ENCODE measurements at regions not wholly inside any gene's neighbourhood (a gene's known extent, or its start where the extent isn't known, plus 50 kb on each side); places are given as distances from the start of the nearest gene placed in this dataset.

DNA sequence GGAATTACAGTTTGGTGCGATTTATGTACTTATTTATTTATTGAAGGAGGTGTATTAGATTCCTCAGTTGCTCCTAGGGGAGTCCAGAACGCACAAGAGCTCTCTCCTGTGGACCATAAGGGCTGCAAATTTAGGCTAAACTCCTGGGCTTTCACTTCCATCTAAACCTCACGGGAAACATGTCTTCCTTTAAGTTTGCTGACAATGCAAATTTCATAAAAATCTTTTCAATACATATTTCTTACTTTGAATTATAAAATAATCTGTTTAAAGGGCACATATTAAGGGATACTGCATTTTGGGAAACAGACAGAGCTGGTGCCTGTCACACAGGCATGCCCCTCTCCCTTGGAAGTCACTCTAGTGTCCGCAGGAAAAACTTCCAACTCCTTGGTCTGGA, 438.0 kb upstream of the CPEB2 start:
- no peak for DNase-seq
- H3K36me3 ChIP-seq: no peaks in the 10 kb centered on the region
- no peak overlapping the region for H3K4me3 ChIP-seq (ENCODE audit: low read depth, low read length)
- no peak overlapping the region for H3K27ac ChIP-seq
- TF ChIP-seq, protein P1, sequence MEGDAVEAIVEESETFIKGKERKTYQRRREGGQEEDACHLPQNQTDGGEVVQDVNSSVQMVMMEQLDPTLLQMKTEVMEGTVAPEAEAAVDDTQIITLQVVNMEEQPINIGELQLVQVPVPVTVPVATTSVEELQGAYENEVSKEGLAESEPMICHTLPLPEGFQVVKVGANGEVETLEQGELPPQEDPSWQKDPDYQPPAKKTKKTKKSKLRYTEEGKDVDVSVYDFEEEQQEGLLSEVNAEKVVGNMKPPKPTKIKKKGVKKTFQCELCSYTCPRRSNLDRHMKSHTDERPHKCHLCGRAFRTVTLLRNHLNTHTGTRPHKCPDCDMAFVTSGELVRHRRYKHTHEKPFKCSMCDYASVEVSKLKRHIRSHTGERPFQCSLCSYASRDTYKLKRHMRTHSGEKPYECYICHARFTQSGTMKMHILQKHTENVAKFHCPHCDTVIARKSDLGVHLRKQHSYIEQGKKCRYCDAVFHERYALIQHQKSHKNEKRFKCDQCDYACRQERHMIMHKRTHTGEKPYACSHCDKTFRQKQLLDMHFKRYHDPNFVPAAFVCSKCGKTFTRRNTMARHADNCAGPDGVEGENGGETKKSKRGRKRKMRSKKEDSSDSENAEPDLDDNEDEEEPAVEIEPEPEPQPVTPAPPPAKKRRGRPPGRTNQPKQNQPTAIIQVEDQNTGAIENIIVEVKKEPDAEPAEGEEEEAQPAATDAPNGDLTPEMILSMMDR (IDR thresholded peaks at IDR 0.05; ENCODE audit: low read depth, low read length): no peak
- H3K9me3 ChIP-seq (ENCODE audit: severe bottlenecking): no peaks in the 10 kb centered on the region
- no peaks in the 10 kb centered on the region for H3K27me3 ChIP-seq (ENCODE audit: insufficient read depth, low read depth, severe bottlenecking)

DNA sequence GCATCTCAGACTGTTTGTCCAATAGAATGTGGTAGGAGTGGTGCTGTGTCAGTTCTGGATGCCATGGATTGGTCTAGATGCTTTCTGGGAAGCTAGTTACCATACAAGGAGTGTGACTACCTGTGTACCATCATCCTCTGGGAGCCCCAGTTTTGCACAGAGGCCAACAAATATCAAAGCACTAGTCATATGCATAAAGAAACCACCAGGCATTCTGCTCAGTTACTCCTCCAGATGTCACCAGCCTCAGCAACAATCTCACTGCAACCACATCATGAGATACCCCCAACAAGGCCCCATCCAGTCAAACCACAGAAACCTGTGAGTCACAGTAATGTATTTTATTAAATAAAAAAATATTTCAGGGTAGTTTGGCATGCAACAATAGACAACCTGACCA, 435.8 kb upstream of the CPEB2 start:
- TF ChIP-seq, protein P1 (IDR thresholded peaks at IDR 0.05; ENCODE audit: low read depth, low read length): no peak
- no peaks in the 10 kb centered on the region for H3K36me3 ChIP-seq
- no peak for DNase-seq
- no peak overlapping the region for H3K27ac ChIP-seq
- no peak overlapping the region for H3K4me3 ChIP-seq (ENCODE audit: low read depth, low read length)
- H3K27me3 ChIP-seq (ENCODE audit: insufficient read depth, low read depth, severe bottlenecking): no peaks in the 10 kb centered on the region
- H3K9me3 ChIP-seq (ENCODE audit: severe bottlenecking): no peaks in the 10 kb centered on the region

DNA sequence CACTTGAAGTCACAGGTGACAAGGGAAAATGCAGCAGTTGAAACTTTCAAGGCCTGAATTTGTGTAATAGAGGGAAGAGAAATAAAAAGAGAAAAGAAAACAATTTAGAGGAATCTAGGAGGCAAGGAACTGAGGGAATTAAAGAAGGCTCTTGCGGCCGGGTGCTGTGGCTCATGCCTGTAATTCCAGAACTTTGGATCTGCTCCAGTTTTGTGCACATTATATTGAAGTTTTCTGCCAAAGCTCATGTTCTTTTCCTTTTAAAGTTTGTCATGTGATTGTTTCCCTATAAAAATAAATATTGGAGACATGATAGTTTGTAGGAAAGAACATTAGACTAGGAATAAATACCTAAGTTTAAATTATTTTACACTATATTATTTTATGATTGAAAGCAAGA, 433.9 kb upstream of the CPEB2 start:
- H3K27ac ChIP-seq: no peak overlapping the region
- no peaks in the 10 kb centered on the region for H3K36me3 ChIP-seq
- H3K4me3 ChIP-seq (ENCODE audit: low read depth, low read length): no peak overlapping the region
- no peaks in the 10 kb centered on the region for H3K9me3 ChIP-seq (ENCODE audit: severe bottlenecking)
- no peak for DNase-seq
- no peaks in the 10 kb centered on the region for H3K27me3 ChIP-seq (ENCODE audit: insufficient read depth, low read depth, severe bottlenecking)
- TF ChIP-seq, protein P1 (IDR thresholded peaks at IDR 0.05; ENCODE audit: low read depth, low read length): no peak

DNA sequence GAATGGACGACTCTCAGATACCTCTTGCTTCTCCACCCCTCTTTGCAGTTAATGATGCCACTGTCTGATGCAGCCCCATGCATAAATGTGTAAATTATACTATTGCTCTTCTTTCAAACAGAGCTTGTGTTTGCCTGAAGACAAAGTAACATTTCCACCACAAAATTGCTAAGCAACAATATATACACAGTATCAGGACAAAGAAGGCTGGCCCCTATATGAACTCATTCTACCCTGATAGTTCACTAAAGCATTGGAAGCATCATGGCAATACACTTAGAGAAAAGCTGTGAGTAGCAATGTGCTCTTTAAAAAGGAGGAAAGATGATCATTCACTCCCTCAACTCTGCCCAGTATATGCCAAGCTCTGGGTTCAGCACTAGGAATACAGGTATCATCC, 427.0 kb upstream of the CPEB2 start:
- Histone ChIP-seq H3K27me3 (ENCODE audit: insufficient read depth, low read depth, severe bottlenecking) (no peaks in the 10 kb centered on the region), H3K9me3 (ENCODE audit: severe bottlenecking) (no peaks in the 10 kb centered on the region), H3K27ac (no peak overlapping the region), H3K4me3 (ENCODE audit: low read depth, low read length) (no peak overlapping the region), H3K36me3 (no peaks in the 10 kb centered on the region)
- no peak for DNase-seq
- TF ChIP-seq, protein P1 (IDR thresholded peaks at IDR 0.05; ENCODE audit: low read depth, low read length): no peak

DNA sequence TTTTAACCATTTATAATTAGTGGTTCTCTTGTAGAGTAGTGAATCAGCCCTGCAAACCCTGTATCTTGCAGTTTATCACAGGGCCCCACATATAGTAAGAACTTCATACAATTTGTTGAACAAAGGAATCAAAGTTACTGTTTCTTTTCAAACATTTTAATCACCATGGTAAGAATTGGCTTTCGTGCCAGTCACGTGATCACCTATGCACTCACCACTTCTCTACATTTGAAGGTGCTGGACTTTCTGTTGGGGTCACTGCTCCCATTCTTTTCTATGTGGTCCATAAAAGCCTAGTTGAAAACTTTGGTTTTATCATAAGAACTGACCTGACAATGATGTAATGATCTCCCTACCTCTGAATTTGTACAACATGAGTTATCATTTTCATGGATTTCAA, 426.4 kb upstream of the CPEB2 start:
- Histone ChIP-seq H3K27ac (no peak overlapping the region), H3K4me3 (ENCODE audit: low read depth, low read length) (no peak overlapping the region), H3K27me3 (ENCODE audit: insufficient read depth, low read depth, severe bottlenecking) (no peaks in the 10 kb centered on the region), H3K9me3 (ENCODE audit: severe bottlenecking) (no peaks in the 10 kb centered on the region), H3K36me3 (no peaks in the 10 kb centered on the region)
- TF ChIP-seq, protein P1 (IDR thresholded peaks at IDR 0.05; ENCODE audit: low read depth, low read length): no peak
- DNase-seq: no peak

DNA sequence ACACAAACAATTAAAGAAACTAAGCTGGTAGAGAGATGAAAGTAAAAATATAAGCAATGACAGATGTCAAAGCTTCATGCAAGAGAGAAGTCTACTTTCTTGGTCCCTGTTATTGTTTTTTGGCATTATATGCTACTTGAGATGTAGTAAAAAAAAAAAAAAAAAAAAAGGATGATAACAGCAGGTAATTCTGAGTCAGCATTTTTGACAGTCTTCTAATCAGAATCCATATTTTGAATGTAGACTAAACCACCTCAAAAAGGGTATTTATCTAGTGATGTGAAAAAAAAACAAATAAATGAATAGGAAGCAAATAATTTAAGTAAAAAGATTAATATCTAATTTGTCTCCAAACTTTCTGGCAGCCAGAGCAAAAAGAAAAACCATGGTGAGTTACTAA, 422.2 kb upstream of the CPEB2 start:
- TF ChIP-seq, protein P1 (IDR thresholded peaks at IDR 0.05; ENCODE audit: low read depth, low read length): no peak
- DNase-seq: no peak

More for the DNA sequence above, 422.2 kb upstream of the CPEB2 start:
- H3K9me3 ChIP-seq (ENCODE audit: severe bottlenecking): no peaks in the 10 kb centered on the region
- no peaks in the 10 kb centered on the region for H3K36me3 ChIP-seq
- no peak overlapping the region for H3K27ac ChIP-seq
- H3K27me3 ChIP-seq (ENCODE audit: insufficient read depth, low read depth, severe bottlenecking): no peaks in the 10 kb centered on the region
- H3K4me3 ChIP-seq (ENCODE audit: low read depth, low read length): no peak overlapping the region
